ENCODE measurements at regions not wholly inside any gene's neighbourhood (a gene's known extent, or its start where the extent isn't known, plus 50 kb on each side); places are given as distances from the start of the nearest gene placed in this dataset.
"Not testable (repeated sequence)": the region's sequence is repeated elsewhere in the genome, so short reads cannot be mapped to it uniquely, and the experiment has no call there.

GRCh38 chr1:192496369-192497056 lies 79.1 kb upstream of the RGS1 start (continued):
- no peak for TF ChIP-seq ZNF121 (CRISPR knock-in tag; conservative IDR thresholded peaks at IDR 0.05)
- TF ChIP-seq ZNF512 (tag; IDR thresholded peaks at IDR 0.05) = no peak
- TF ChIP-seq NUFIP1 (IDR thresholded peaks at IDR 0.05; ENCODE audit: partially characterized antibody) = no peak
- TF ChIP-seq CXXC5 (CRISPR knock-in tag; IDR thresholded peaks at IDR 0.05) = no peak
- TF ChIP-seq KAT8 (IDR thresholded peaks at IDR 0.05; ENCODE audit: low read depth) = no peak

- intact Hi-C loops (cut with micrococcal nuclease) = no loop called here
- H3K4me3 ChIP-seq = no peak overlapping the region
- POLR2A ChIA-PET = no interaction called here
Measured at GRCh38 chr1:192497214-192497794, 78.3 kb upstream of the RGS1 start.

GRCh38 chr1:192498092-192498491 lies 77.5 kb upstream of the RGS1 start:
- ATAC-seq; BruUV-seq (replicated peaks); H3K9me1 ChIP-seq (ENCODE audit: control insufficient read depth, insufficient read depth, low read length); H3K27me3 ChIP-seq (ENCODE audit: control insufficient read depth in 2 of 2, insufficient read depth in 2 of 2, low read length in 2 of 2); CTCF ChIA-PET (ENCODE audit: low intra/inter-chr PET ratio); DNase-seq (ENCODE audit: extremely low read depth in 1 of 4, low spot score in 3 of 4); H3K9ac ChIP-seq (ENCODE audit: insufficient read depth in 1 of 2, low read depth in 2 of 2, low read length in 2 of 2); H3K9me3 ChIP-seq (replicated peaks; ENCODE audit: control insufficient read depth, insufficient read depth, low read depth, low read length); H3K4me2 ChIP-seq (ENCODE audit: insufficient read depth, low read length); H3K36me3 ChIP-seq (ENCODE audit: control insufficient read depth, insufficient read depth, low read length); intact Hi-C loops (cut with micrococcal nuclease); H3K4me3 ChIP-seq; H3K27ac ChIP-seq (ENCODE audit: extremely low read depth, low read depth, low read length); H3K79me2 ChIP-seq (ENCODE audit: control insufficient read depth, insufficient read depth, low read length); H4K20me1 ChIP-seq (replicated peaks; ENCODE audit: control insufficient read depth, insufficient read depth, low read length); in situ Hi-C loops (cut with MboI); FAIRE-seq; H3K4me1 ChIP-seq (replicated peaks in 1 of 2; ENCODE audit: control insufficient read depth in 2 of 2, insufficient read depth in 2 of 2, low read length in 2 of 2); POLR2A ChIA-PET: not testable (repeated sequence)
- H2AFZ ChIP-seq (ENCODE audit: low read depth, low read length) = peak overlapping the region; percentile 40; the same call in 1 of the 2 replicates
- WGBS (ENCODE audit: insufficient coverage, low coverage, missing lambda C conversion rate) = 2% methylated on average over 13 of the region's 13 CpGs

More at GRCh38 chr1:192497214-192497794, 78.3 kb upstream of the RGS1 start:
- Histone ChIP-seq H3K4me2 (ENCODE audit: insufficient read depth, low read length) (no peak overlapping the region), H3K27ac (ENCODE audit: extremely low read depth, low read depth, low read length) (no peak overlapping the region), H3K9ac (ENCODE audit: insufficient read depth in 1 of 2, low read depth in 2 of 2, low read length in 2 of 2) (no peak overlapping the region), H3K9me1 (ENCODE audit: control insufficient read depth, insufficient read depth, low read length) (no peaks in the 10 kb centered on the region), H3K9me3 (replicated peaks; ENCODE audit: control insufficient read depth, insufficient read depth, low read depth, low read length) (0 out of 2 replicates have a peak, but pooled peaks cover 2% of the 10 kb centered on the region), H4K20me1 (replicated peaks; ENCODE audit: control insufficient read depth, insufficient read depth, low read length) (no peaks in the 10 kb centered on the region), H2AFZ (ENCODE audit: low read depth, low read length) (no peak overlapping the region), H3K36me3 (ENCODE audit: control insufficient read depth, insufficient read depth, low read length) (no peaks in the 10 kb centered on the region), H3K79me2 (ENCODE audit: control insufficient read depth, insufficient read depth, low read length) (no peaks in the 10 kb centered on the region), H3K4me1 (replicated peaks in 1 of 2; ENCODE audit: control insufficient read depth in 2 of 2, insufficient read depth in 2 of 2, low read length in 2 of 2) (peaks cover 0 to 3% of the 10 kb centered on the region in 2 experiments; a peak in 1 of 5 replicates), H3K27me3 (ENCODE audit: control insufficient read depth in 2 of 2, insufficient read depth in 2 of 2, low read length in 2 of 2) (no peaks in the 10 kb centered on the region)
- CTCF ChIA-PET (ENCODE audit: low intra/inter-chr PET ratio) = no interaction called here
- FAIRE-seq (no peak), ATAC-seq (no peak), DNase-seq (ENCODE audit: extremely low read depth in 1 of 4, low spot score in 3 of 4) (no peak)
- in situ Hi-C loops (cut with MboI) = no loop called here
- 0% methylated on average over 2 of the region's 2 CpGs for WGBS (ENCODE audit: insufficient coverage, low coverage, missing lambda C conversion rate)
- no TSS peak for BruUV-seq (replicated peaks)
- TF ChIP-seq SNRNP70 (optimal IDR thresholded peaks at IDR 0.05; ENCODE audit: low read depth, low read length) = no peak

All from K562 (cell line).